ENCODE measurements at regions not wholly inside any gene's neighbourhood (a gene's known extent, or its start where the extent isn't known, plus 50 kb on each side); places are given as distances from the start of the nearest gene placed in this dataset.

- no peak for TF ChIP-seq EZH2 (IDR thresholded peaks at IDR 0.05; ENCODE audit: borderline replicate concordance)
- TF ChIP-seq EZH2phosphoT487 (IDR thresholded peaks at IDR 0.05; ENCODE audit: low read depth, severe bottlenecking, unreplicated experiment) = no peak
- no peak for TF ChIP-seq CTCF (IDR thresholded peaks at IDR 0.05; ENCODE audit: poor library complexity)
Observed at GRCh38 chr3:103818800-103819199, 1384.0 kb downstream of the ZPLD1 start.
